Right renal cortex interstitium (tissue), 3 donors: ENCODE measurements at regions not wholly inside any gene's neighbourhood (a gene's known extent, or its start where the extent isn't known, plus 50 kb on each side); places are given as distances from the start of the nearest gene placed in this dataset.

Experiments used
- DNase-seq, 3 donors: peaks; one replicate each; pipeline ENCODE4 v3.0.0-alpha.2; 2013; ENCODE audit warnings: low read depth in 3 of 3, low spot score in 2 of 3

DNA sequence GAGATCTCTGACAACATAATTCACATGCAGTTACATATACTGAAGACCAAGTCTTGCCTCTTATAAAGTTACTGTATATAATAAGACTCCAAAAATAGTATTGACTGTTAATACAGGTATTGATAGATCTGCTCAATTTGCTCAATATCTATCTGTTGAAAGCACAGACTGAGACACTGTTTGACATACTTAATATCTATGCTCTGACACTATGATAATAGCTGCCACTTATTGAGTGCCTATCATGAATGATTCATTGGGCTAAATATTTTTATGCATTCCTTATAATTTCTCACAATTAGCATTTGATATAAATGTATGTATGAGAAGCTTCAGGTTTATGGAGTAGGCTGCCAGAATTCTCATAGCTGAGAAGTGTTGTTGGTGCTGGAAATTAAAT, 1600.9 kb upstream of the IGFBP7 start:
- no peak for DNase-seq

DNA sequence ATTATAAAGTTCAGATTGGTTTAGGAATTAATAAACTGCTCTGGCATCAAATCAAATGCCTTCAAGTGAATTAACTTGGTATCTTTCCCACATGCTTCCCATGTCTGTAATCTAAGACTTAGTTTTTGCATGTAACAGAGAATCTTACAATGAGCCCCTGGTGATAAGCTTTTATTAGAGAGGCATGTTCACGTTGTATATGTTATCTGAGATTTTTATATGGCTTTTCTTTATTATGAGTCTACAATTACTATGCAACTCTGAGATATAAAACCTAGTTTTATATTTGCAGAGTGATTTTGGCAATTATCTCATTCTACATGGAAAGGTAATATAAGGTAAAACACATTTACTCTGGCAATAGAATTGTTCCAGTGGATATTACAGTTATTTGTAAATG, 1578.4 kb upstream of the IGFBP7 start:
- DNase-seq = no peak

DNA sequence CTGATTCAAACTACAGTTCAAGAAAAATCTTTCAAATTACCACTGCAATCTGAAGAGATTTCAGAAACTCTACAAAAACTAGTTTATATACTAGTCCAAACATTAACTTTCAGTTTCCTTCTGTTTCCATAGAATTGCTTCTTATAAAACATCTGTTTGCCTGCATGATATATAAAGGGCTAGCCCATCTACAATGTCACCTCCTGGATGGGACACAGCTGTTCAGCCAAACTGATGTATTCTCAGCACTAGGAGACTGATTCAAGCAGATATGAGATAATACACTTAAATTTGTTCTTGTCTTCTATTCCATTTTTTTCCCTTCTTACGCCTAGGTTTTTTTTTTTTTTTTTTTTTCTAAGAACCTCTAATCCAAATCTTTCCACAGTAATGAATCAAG, 1569.7 kb upstream of the IGFBP7 start:
- peak; percentile 16 to 34 (median 30) for DNase-seq

DNA sequence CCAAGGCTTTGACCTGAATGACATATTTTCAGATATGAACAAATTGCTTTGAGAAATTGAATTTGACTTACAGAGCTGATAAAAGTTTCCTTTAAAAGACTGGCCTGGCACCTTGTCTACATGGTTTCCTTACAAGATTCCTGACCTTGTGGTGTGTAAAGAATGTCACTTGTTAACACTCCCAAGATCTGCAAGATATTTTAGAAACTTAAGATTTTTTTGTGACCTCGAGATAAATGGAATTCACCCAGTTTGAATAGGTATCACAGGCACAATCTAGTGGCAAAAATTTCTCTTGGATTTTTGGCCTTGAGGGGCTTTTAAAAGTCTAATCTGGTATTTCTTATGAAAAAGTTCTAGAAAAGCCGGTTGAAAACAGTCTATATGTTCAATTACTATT, 1568.9 kb upstream of the IGFBP7 start:
- DNase-seq = no peak

DNA sequence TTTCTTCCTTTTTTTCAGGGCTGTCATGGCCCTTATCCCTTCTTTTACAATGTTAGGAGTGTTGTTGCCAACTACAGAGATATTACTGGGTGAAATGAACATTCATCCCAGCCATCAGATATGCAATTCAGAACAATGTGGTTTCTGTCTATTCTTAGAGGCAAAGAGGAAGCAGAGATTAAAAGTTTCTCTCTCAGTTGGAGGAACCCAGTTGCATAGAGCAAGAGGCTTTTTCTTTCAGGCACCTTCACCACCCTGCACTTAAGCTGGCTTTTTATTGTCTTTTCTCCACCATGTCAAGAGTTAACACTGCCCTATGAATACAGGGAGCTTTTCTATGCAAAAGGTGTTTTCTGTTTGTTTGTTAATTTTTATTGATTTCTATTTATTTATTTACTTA, 1559.6 kb upstream of the IGFBP7 start:
- no peak for DNase-seq

DNA sequence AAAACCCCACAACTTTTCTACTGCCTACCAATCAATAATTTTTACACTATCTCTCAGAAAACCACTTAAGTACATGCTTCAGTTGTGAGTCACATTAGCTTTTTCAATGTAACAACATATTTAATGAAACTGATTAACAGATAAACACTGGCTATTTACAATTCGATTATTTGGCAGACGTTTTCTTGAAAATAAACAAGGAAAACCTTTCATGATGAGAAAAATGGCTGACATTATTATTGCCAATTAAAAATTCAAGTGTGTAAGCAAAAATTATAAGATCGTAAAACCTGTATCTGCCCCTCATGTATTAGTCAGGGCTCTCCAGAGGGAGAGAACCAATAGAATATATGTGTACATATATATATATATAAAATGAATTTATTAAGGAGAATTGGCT, 1555.5 kb upstream of the IGFBP7 start:
- no peak for DNase-seq

DNA sequence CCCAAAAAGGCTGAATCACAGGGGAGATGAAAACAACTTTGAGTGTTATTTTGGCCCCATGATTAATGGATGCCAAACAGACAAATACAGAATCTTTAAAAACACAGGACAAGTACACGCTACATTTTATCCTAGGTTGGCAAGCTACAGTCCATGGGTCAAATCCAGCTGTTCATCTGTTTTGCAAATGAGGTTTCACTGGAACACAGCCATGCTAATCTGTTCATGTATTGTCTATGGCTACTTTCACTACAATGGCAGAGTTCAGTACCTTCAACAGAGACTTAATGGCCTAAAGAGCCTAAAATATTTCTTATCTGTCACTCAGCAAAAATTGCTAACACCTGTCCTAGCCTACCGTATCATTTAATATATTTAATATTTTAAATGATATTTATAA, 1548.5 kb upstream of the IGFBP7 start:
- DNase-seq = no peak

DNA sequence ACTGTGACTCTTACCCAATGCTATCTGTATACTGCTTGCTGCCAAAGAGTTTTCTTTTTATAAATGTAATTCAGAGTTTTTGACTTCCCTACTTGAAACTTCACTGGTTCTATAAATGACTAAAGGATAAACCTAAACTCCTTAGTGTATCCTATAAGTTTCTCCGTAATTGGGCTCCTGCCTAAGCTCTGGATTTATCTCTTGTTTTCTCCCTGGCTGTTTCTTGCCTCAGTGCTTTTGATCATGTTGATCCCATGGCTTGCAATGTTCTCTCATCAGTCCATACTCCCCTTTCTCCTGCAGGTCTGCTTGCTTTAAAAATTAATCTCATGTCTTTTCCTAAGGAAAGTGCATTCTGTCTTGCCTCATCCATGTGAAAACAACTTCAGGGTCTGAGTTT, 1543.1 kb upstream of the IGFBP7 start:
- DNase-seq = no peak

DNA sequence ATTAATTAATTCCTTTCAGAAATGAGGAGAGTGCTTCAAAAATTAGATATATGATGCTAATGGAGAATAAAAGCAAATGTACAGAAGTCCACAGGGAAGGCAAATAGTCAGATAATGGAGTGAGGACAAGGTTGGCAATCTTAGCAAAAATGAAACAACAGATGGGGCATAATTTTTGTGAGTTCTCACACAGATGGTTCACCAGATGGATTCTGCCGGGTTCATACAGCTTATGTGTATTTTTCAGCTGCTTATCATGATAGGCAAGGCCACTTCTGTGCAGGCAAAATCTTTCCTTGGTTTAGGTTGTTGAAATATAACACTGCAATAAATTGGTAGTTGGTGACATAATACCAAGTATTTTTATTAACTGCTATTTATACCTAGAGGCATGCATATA, 1539.0 kb upstream of the IGFBP7 start:
- DNase-seq = no peak

DNA sequence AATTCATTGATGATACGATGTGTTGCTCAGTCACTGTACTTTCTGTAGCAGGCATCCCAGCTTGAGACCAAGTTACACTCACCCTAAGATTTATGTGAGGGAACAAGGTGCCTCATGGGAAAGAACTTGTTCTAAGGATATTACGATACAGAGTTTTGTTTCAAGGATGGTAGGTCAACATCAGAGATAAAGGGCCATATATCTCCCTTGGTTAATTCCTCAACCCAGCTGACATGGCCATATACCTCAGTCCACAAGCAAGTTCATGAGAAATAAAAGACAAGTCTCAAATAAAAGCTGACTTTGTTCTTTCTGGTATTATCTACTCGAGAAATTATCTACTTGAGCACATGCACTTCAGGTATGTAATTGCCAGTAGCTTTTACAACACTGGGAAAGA, 1535.9 kb upstream of the IGFBP7 start:
- DNase-seq = no peak

DNA sequence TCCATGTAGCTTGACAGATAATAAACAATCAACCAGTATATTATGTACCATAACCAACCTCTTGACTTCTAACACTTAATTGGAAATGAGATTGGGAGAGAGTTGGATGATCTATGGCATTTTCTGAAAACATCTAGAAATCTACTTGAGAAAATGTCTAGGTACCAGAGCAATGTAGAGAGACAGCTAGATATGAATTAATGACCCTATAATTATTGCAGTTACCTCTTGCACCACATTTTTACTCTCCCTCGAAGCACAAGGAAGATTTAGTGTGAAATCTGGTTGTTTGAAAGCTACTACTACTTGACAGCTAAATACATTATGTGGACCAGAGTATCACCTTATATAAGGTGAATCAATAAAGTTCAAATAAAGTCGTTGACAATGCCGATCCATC, 1534.4 kb upstream of the IGFBP7 start:
- DNase-seq = no peak

DNA sequence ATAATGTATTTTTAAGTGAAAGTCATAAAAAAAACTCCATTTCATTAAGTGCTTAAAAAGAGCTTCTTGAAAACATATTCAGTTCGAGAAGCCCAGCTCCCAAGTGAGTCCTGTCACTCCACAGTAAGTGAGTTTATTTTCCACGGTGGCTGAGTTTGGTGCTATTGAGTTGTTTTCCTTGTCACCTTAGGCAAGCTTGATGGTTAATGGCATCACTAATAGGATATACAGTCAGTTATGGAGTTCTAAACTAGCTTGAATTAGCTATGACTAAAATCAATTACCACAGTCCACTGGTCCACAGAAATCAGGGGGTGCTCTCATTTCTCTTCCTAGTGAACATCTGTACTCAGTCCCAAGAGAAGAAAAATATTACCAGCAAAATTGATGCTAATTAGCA, 1526.2 kb upstream of the IGFBP7 start:
- no peak for DNase-seq

DNA sequence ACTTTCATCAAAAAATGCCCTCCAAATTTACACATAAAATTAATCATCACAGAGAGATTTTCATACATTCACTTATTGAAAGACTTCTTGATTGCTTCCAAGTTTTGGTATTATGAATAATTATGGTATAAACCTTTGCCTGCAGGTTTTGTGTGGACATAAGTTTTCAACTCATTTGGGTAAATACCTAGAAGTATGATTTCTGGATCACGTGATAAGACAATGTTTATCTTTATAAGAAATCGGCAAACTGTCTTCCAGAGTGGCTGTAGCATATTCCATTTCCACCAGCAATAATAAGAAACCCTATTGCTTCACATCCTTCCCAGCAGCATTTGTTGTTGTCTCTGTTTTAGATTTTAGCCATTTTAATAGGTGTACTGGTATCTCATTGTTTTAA, 1507.0 kb upstream of the IGFBP7 start:
- no peak for DNase-seq

DNA sequence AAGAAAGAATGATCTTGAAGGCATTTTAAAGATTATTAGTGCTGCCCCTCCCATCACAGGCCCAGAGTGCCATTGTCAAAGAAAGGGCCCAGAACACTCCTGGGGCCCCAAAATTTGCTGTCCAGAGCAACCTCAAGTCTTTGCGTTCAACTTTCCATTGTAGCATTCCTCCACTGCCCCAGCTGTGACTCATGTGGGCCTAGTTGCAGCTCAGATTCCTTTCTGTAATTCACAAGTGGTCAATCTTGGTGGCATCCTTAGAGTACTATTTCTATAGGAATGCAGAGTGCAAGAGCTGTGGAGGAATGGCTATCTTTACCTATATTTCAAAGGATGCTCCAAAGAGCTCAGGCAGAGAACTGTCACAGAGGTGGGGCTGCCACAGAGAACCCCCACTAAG, 1500.8 kb upstream of the IGFBP7 start:
- no peak for DNase-seq

DNA sequence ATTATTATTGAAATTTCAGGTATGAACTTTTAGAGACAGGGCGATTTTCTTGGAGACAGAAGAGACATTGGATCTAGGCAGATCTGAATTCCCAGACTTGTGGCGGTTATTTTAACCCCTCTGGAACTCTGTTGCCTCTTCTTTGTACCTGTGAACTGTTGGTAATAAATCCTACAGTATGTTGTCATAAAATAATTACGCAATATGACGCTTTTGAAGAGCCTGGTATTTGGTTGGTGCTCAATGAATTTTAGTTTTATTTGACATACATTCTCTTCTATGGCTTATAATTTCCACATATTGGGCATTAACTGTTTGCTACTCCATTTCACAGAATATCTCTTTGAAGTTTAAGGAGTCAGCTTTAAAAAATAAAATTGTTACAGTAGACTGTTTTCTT, 1496.1 kb upstream of the IGFBP7 start:
- no peak for DNase-seq

DNA sequence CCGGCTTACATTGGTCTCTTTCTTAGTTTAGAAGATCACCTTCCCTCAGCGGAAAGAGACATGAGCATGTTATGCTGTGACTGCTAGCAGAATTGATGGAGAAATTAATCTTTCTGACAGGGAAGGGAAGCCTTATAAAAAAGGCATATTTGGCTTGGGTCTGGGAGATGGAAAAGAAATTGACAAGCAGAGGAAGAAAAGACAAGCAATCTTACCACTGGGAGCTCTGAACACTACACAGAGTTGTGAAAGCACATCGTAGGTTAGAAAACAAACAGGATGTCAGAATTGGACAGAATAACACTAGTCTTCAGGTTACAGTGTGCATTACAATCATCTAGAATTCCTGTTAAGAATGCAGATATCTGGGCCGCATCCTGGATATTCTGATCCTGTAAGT, 1493.8 kb upstream of the IGFBP7 start:
- no peak for DNase-seq

DNA sequence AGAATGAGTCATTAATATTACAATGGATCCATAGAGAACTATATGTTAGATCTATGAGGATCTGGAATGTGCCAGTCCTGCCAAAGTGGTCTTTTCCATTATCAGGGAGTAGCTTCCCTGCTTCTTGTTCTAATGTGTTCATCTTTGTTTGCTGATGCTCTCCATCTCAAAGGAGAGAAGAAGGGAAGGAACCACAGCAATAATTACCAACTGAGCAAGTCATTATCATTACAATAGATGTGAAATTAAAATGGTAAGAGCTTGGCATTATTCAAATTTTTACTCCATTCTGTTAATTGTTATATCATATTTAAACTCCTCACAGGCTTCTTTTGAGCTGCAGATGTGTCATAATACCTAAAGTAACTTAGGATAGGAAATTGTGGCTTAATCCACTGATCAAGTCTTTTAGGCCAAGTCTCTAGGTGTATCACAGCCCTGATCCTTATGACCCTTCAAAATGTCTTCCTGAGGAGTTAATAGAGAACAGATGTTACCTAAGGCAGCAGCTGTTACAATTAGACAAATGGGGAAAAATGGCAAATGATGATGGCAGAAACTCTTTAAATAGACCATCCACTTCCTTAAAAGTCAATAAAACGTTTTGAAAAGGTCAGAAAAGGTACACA, 1492.7 kb upstream of the IGFBP7 start:
- no peak for DNase-seq

DNA sequence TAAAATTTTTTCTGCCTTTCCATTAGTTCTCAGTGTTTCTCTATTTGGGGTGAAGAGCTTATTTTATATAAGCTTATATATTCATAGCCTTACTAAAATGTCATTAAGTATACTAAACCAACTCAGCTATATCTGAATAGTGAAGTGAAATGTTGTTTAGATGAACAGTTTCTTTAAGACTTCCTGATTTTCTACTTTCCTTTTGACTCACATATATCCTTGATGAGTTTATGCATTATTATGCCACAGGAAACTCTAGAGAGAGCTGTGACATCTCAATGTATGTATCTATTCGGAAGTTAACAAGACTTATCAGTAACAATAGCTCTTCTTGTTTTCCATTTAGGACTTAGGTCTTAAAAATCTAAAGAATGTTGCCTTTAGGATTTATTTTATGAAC, 1491.8 kb upstream of the IGFBP7 start:
- no peak for DNase-seq

DNA sequence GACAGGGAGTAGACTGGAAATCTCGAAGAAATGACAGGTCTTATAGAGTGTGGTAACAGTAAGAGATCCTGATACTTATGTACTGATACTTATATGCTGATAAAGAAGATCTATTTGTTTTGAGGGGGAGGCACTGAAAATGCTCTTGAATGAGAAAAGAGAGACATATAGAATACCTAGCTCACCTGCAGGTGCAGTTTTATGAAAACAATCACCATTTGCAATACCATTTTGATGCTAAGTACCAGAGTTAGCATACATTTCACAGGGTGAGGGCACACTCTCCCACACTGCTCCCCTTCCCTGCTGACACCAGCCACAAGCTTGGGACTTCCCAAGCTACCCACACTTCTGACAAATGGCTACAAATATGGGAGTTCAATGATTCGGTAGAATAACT, 1490.1 kb upstream of the IGFBP7 start:
- DNase-seq = no peak

DNA sequence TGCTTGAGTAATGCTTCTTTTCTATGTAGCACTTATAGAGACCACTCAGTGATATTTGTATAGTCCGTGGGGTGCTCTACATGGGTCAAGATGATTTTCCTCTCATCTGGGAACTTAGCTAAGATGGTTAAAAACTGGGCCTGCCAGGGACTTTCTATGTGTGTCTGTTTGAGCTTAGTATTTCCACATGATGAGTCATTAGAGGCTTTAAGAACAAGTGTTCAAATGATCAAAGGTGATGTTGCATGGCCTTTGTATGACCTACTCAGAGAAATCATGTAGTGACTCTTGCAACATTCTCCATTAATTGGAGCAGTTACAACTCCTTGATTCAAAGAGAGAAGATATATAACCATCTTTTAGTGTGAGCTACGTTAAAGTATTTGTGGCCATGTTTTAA, 1480.5 kb upstream of the IGFBP7 start:
- no peak for DNase-seq

DNA sequence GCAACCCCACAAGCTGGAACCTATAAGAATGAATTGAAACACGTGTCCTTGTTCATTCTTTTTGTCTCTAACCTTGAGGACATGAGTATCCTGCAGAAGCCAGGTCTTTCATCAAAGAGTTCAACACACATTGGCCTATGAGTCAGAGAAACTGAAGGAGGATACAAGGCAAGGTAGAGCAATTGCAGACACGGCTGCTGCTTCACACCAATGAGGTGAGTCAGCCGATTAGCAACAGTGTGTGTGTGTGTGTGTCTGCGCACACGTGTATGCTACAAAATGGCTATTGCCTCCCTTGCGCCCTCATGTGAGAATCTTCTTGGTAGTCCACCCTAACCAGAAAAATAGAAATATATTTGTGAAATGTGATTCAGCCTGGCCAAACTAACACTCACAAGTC, 1477.7 kb upstream of the IGFBP7 start:
- DNase-seq = no peak

DNA sequence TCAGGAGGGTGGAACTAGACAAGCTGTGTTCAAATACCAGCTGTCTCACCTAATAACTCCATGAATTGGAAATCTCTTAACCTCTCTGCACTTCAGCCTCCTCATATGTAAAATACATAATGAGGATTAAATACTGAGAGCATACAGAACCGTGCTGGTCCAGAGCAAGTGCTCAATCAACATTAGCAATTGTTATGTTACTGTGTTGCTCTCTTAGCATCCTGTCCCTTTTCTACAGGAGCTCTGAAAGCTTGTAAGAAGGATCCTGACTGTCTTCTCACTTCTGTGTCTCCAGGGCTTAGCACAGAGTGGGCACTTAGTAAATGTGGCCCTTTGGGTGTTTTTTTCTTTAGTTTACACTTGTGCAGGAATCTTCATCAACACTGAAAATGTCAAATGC, 1456.1 kb upstream of the IGFBP7 start:
- DNase-seq = no peak

DNA sequence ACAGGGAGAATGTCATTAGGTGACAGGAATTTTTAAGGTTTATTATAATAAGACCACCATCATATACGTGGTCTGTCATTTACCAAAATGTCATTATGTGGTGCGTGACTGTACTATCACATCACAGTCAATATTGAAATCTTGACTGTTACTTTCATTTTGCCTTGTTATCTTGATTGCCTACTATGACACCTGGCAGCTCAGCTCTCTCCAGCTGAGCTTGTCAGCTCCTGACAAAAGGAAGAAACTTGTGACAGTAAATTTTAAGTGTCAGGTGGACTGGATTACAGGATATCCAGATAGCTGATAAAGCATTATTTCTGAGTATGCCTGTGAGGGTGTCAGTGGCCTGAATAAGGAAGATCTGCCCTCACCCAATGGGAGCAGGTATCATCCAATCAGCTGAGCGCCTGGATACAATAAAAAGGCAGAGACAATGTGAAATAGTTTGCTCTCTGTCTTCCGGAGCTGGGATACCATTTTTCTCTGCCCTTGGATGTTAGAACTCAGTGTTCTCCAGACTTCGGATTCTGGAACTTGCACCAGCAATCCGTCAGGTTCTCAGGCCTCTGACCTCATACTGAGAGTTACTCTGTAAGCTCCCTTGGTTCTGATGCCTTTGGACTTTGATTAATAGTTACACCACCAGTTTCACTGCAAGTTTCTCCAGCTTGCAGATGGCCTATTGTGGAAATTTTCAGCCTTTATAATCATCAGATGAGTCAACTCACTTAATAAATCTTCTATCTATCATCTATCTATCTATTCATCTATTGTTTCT, 1454.7 kb upstream of the IGFBP7 start:
- DNase-seq = no peak
